C1 segment of cervical spinal cord (tissue), 14 donors: ENCODE measurements at regions not wholly inside any gene's neighbourhood (a gene's known extent, or its start where the extent isn't known, plus 50 kb on each side); places are given as distances from the start of the nearest gene placed in this dataset.
"Not testable (repeated sequence)": the region's sequence is repeated elsewhere in the genome, so short reads cannot be mapped to it uniquely, and the experiment has no call there.

ENCODE experiments used
- DNase-seq, 14 donors: peaks; one replicate each; lab custom pipeline; 2025; lab: John Stamatoyannopoulos, UW

GRCh38 chr9:30484690-30485089 is 1899.8 kb upstream of the ACO1 start:
- DNase-seq: no peak

DNA sequence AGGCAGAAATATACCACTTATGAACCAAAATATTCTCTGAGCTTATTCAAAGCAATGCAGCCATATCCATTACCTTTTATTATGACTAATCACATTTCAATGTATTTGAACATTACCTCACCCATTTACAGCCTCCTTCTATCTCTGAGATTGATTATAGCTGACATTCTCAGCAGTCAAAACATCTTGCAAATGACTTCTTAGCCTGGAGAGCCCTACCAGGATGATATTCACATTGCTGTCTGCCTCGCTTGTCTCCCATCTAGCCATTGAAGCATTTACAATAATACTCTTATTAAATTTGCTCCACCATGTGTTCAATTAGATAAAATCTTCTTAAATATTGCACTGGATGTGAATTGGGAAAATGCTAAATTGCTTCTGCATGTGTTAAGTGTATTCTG is 1879.9 kb upstream of the ACO1 start:
- DNase-seq: no peak

DNA sequence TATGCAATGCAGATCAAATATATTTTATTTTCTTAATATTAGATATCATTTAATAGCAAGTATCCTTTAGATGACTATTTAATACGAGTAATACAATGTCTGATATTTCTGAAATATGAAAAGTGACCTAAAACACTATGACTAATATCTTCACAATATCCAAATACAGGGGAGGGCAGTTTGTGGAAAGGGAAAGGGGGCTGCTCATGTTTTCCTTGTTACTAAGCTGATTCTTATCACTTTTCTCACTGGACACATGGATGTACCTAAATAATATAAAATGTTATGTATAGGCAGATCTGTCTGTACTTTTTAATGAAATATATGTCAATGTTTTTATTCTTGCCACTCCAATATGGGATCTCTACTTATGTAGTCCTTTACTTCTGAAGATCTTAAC is 1879.1 kb upstream of the ACO1 start:
- DNase-seq: no peak

DNA sequence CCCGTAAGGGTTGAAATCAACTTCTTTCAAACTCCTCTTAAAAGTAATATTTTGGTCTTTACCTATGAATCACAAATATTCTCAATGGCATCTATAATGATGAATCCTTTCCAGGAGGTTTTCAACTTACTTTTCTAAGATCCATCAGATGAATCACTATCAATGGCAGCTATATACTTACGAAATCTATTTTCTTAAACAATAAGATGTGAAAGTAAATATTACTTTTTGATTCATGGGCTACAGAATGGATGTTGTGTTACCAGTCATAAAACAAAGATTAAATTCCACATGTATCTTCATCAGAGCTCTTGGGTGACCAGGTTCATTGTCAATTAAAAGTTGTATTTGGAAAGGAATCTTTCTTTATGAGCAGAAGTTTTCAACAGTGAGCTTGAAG is 1877.7 kb upstream of the ACO1 start:
- no peak for DNase-seq

DNA sequence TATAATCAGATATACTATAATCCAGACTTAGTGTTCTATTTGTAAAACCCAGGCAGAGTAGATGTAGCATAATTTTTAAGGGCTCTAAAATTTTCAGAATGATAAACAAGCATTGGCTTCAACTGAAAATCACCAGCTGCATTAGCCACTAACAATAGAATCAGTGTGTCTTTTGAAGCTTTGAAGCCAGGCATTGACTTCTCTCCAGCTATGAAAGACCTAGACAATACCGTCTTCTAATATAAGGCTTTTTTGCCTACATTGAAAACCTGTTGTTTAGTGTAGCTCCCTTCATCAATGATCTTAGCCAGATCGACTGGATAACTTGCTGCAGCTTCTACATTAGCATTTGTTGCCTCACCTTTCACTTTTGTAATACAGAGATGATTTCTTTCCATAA is 1877.3 kb upstream of the ACO1 start:
- DNase-seq: peak in 1 of 14 donors; percentile 4

DNA sequence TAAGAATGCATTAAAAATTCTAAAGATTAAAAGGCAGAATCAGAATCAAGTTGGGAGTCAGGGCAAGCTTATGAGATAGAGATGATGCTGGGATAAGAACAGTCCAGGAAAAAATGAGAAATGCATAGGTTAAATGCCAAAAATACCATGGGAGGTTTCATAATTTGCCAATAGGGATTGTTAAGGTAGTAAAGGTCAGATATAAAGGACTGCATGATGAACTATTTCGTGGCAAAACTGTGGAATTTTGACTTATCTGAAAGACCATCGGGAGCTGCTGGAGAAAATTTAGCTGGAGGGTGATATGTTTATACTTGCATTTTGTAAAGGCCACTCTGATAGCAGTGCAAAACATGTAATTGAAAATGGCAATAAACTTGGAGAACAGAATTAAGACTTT is 1872.8 kb upstream of the ACO1 start:
- no peak for DNase-seq

DNA sequence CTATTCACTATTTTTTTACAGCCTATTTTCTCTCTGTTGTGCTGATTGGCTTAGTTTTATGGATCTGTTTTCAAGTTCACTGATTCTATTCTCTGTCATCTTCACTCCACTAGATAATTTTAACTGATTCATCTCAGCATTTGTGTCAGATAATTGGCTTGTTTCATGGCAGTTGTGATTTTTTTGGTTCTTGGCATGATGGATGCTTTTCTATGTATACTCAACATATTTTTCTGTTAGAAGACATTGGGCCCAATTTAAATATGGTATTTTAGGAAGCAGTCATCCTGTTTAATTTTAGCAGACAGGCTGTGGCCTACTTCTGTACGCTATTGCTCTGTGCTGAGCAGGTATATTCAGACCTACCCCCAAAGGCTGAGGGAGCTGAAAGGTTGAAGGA is 1865.3 kb upstream of the ACO1 start:
- no peak for DNase-seq

DNA sequence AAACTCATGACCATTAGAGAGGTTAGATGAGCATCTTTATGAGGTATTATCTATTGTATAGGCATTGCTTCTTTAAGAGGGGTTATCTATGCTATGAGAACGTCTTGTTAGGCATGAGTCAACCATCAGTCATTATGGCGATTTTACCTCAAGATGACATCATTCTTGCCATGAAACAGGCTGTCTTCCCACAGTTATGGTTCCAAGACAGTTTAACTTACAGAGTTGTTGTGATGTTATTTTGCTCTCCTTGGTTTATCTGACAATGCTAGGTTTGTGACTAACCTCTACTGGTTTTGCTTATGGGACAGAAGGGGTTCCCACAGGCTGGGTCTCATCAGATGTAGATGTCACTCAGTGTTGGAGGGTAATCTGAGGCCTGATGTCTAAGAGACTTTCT is 1864.7 kb upstream of the ACO1 start:
- no peak for DNase-seq

DNA sequence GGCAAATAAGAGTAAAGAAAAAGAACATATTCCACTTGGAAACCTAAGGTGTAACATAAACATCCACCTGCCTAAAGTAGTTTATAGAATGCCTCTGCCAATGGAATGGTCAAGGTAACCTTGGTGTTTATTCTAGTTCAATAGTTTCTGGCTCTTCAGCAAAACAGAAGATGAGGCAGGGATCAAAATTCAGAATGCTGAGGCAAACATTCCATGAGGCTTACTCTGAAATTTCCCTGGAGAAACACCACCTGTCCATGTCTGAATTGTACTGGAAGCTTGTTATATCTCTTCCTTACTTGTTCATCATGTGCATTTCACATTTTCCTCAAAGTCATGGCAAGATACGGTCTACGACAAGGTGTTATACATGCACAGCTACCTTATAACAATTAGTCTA is 1862.4 kb upstream of the ACO1 start:
- DNase-seq: no peak

DNA sequence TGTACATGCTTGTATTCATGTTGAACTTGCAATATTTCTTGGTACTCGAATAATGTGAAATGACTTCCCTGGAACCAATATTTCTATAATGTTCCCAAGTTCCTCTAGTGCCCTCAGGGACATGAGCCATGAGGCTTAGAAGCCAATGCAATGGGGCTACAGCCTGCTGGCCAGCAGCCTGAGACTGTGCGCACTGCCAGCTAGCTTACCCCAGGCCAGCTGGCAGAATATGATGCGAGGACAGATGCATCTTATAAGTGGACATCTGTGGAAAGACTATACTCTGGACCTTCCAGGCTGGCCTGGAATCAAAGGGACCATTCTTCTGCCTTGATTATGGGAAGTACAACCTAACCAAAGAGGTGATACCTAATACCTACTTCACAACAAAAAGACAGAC is 1862.0 kb upstream of the ACO1 start:
- peak in 2 of 14 donors; percentile 8 to 15 for DNase-seq

DNA sequence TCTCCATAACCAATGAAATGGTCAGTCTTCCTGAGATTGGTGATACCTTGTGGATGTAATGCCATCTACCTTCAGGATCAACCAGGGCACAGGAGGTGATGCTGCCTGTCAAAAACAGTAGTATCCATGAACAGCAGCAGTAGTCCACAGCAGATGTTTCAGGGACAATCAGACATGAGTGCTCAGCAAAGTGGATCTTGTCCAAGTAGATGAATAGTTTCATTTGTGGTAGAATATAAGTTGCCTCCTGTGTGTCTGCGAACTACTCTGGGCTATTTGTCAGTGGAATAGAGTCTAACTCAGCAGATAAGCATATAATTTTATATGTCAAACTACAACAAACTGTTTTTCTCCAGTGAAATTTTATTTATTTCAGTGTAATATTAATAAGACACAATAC is 1860.1 kb upstream of the ACO1 start:
- DNase-seq: peak in 1 of 14 donors; percentile 14

- no peak for DNase-seq
These were observed 1850.0 kb upstream of the ACO1 start for GRCh38 chr9:30534455-30534854.

DNA sequence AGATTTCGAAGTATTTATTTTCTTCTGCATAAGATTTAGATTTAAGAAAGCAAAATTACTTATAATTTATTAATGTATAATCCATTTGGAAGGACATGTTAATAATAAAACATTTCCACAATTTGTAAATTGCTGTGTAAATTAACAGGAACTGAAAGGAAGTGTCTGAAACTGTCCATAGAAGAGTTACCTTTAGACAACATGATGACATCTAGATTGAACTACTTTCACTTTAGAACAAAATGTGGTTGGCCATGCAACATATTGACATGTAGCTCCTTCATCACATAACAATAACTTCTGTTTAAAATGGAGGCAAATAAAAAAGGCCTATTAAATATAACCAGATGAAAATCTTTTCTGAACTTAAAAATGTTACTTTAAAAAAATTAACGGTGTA is 1849.5 kb upstream of the ACO1 start:
- DNase-seq: no peak

DNA sequence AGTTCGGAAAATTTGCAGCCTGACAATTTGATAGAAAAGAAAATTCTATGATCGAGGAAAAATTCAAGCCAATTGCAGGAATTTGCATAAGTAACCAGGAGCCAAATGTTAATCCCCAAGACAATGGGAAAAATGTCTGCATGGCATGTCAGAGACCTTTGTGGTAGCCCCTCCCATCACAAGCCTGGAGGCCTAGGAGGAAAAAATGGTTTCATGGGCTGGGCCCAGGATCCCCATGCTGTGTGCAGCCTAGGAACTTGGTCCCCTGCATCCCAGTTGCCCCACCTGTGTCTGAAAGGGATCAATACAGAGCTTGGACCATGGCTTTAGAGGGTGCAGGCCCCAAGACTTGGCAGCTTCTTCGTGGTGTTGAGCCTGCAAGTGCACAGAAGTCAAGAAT is 1847.9 kb upstream of the ACO1 start:
- DNase-seq: no peak

DNA sequence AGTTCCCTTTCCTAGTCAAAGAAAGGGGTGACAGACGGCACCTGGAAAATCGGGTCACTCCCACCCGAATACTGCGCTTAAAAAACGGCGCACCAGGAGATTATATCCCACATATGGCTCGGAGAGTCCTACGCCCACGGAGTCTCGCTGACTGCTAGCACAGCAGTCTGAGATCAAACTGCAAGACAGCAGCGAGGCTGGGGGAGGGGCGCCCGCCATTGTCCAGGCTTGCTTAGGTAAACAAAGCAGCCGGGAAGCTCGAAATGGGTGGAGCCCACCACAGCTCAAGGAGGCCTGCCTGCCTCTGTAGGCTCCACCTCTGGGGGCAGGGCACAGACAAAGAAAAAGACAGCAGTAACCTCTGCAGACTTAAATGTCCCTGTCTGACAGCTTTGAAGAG is 1844.7 kb upstream of the ACO1 start:
- DNase-seq: not testable (repeated sequence)

DNA sequence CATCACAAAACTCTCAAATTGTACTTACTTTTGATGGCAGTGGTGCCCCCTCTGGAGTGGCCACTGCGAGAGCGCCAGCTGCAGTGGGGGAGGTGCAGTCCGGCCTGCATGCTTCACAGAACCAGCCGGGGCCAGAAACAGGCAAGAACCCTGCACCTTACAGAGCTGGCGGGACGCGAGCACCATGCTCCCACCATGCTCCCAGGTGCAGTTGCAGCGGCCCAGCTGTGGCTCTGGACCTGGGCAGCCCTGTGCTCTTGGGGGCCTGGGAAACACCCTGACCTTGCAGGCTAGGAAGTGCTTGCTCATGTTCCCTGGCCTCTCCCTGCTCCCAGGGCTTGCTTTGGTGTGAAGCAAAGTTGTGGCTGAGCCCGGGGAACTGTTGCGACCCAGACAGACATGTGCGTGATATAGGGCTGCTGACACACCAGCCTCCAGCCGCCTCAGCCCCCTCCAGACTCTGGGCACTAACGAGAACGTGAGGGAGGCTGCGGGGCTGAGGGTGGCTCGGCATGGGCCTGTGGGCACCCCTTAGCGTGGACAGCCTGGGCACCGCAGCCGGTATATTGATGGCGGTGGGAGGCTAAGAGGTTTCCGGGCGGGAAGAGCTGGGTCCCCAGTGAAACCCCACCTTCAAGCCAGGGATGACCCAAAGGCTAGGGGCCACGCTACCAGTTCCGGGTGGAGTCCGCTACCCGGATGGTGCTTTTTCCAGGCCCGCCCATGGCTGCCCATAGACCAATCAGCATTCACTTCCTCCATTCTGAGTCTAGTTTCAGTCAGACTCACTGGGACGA is 1809.9 kb upstream of the ACO1 start:
- no peak for DNase-seq

- DNase-seq: no peak
These were observed 1809.2 kb upstream of the ACO1 start for GRCh38 chr9:30575218-30575617.

GRCh38 chr9:30575691-30576090 is 1808.8 kb upstream of the ACO1 start:
- no peak for DNase-seq

- DNase-seq: no peak
These were observed 1804.6 kb upstream of the ACO1 start for GRCh38 chr9:30579810-30580209.

GRCh38 chr9:30582240-30582639 is 1802.2 kb upstream of the ACO1 start:
- no peak for DNase-seq

- no peak for DNase-seq
These were observed 1799.9 kb upstream of the ACO1 start for GRCh38 chr9:30584559-30584958.

DNA sequence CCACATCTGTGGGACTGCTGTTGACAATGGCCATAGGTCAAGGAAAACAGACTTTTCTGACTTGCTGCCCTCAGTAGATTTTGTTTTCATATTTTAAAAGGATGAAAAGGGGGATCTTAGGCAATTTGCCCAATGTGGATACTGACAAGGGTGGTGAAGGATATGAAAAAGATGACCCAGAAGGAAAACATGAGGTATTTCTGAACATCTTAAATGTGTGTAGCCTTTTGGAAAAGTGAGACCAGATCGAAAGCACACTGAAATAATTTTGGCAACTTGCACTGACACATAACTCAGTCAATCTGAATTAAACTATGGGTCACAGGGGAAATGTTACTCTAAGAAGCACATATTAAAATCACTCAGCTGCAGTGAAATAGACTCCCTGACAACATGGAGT is 1793.0 kb upstream of the ACO1 start:
- DNase-seq: no peak

- DNase-seq: no peak
These were observed 1786.8 kb upstream of the ACO1 start for GRCh38 chr9:30597608-30598007.

- DNase-seq: no peak
These were observed 1778.5 kb upstream of the ACO1 start for GRCh38 chr9:30605936-30606335.
